Head of caudate nucleus (tissue), 42 donors: ENCODE measurements at regions not wholly inside any gene's neighbourhood (a gene's known extent, or its start where the extent isn't known, plus 50 kb on each side); places are given as distances from the start of the nearest gene placed in this dataset.
"Not testable (repeated sequence)": the region's sequence is repeated elsewhere in the genome, so short reads cannot be mapped to it uniquely, and the experiment has no call there.

Source experiments
- DNase-seq, 42 donors: peaks; one replicate each; pipeline versions ENCODE4 v3.0.0 to v3.0.0-alpha.2; 2020 to 2021; ENCODE audit warnings: mixed read lengths in 7 of 42
- intact Hi-C: fragments of 100-400 bp; cut with DNase I; formaldehyde crosslinking; loops from one replicate; pipeline ENCODE4 v1.15.0; 2022

GRCh38 chr5:113713051-113713450 lies 199.6 kb downstream of the YTHDC2 start:
- no peak for DNase-seq
- intact Hi-C loops = no loop called here

- intact Hi-C loops, DNase-seq: not testable (repeated sequence)
Observed at GRCh38 chr5:113715921-113716320, 202.4 kb downstream of the YTHDC2 start.

GRCh38 chr5:113719549-113719948 lies 206.1 kb downstream of the YTHDC2 start:
- intact Hi-C loops = no loop called here
- DNase-seq = no peak

- DNase-seq = no peak
- intact Hi-C loops = no loop called here
Observed at GRCh38 chr5:113721171-113721570, 207.7 kb downstream of the YTHDC2 start.

- intact Hi-C loops = no loop called here
- no peak for DNase-seq
Observed at GRCh38 chr5:113723021-113723420, 209.5 kb downstream of the YTHDC2 start.

GRCh38 chr5:113735751-113736150 lies 222.3 kb downstream of the YTHDC2 start:
- intact Hi-C loops = no loop called here
- no peak for DNase-seq

GRCh38 chr5:113742176-113742575 lies 228.7 kb downstream of the YTHDC2 start:
- DNase-seq = no peak
- intact Hi-C loops = no loop called here

- no peak for DNase-seq
Observed at GRCh38 chr5:113742639-113743038, 229.1 kb downstream of the YTHDC2 start.

GRCh38 chr5:113748403-113748802 lies 234.9 kb downstream of the YTHDC2 start:
- intact Hi-C loops = no loop called here

More at GRCh38 chr5:113742639-113743038, 229.1 kb downstream of the YTHDC2 start:
- intact Hi-C loops = no loop called here

GRCh38 chr5:113749334-113749733 lies 235.8 kb downstream of the YTHDC2 start:
- intact Hi-C loops = no loop called here
- no peak for DNase-seq

More at GRCh38 chr5:113748403-113748802, 234.9 kb downstream of the YTHDC2 start:
- DNase-seq = no peak

- intact Hi-C loops = not testable (repeated sequence)
Observed at GRCh38 chr5:113753182-113753581, 239.7 kb downstream of the YTHDC2 start.

GRCh38 chr5:113755516-113755915 lies 242.0 kb downstream of the YTHDC2 start:
- no peak for DNase-seq
- intact Hi-C loops = no loop called here

More at GRCh38 chr5:113753182-113753581, 239.7 kb downstream of the YTHDC2 start:
- not testable (repeated sequence) for DNase-seq

GRCh38 chr5:113757508-113757907 lies 244.0 kb downstream of the YTHDC2 start:
- intact Hi-C loops = no loop called here

GRCh38 chr5:113759505-113759904 lies 246.0 kb downstream of the YTHDC2 start:
- intact Hi-C loops = no loop called here
- no peak for DNase-seq

More at GRCh38 chr5:113757508-113757907, 244.0 kb downstream of the YTHDC2 start:
- no peak for DNase-seq

GRCh38 chr5:113760486-113760885 lies 247.0 kb downstream of the YTHDC2 start:
- intact Hi-C loops = no loop called here
- DNase-seq = no peak

GRCh38 chr5:113761594-113761993 lies 248.1 kb downstream of the YTHDC2 start:
- intact Hi-C loops = no loop called here
- DNase-seq = no peak

- intact Hi-C loops = no loop called here
- no peak for DNase-seq
Observed at GRCh38 chr5:113764382-113764781, 250.9 kb downstream of the YTHDC2 start.

GRCh38 chr5:113766827-113767226 lies 253.3 kb downstream of the YTHDC2 start:
- intact Hi-C loops, DNase-seq: not testable (repeated sequence)

- intact Hi-C loops = no loop called here
- DNase-seq = no peak
Observed at GRCh38 chr5:113770648-113771047, 257.2 kb downstream of the YTHDC2 start.

- no peak for DNase-seq
- intact Hi-C loops = no loop called here
Observed at GRCh38 chr5:113771483-113771882, 258.0 kb downstream of the YTHDC2 start.

GRCh38 chr5:113776168-113776567 lies 262.7 kb downstream of the YTHDC2 start:
- no peak for DNase-seq
- intact Hi-C loops = no loop called here
